MM.1S (cell line): ENCODE measurements at regions not wholly inside any gene's neighbourhood (a gene's known extent, or its start where the extent isn't known, plus 50 kb on each side); places are given as distances from the start of the nearest gene placed in this dataset.

Experiments used
- EZH2 ChIP-seq: fragments of 300-600 bp; sonication (generic); optimal IDR thresholded peaks from 2 replicates; pipeline ENCODE3; 2017; ENCODE audit warnings: low read depth, mild to moderate bottlenecking, antibody characterized with exemption, low read length, mixed read lengths
- TF ChIP-seq, protein P1 (sequence below): fragments of 300-600 bp; sonication (generic); IDR thresholded peaks from 2 replicates; pipeline ENCODE4 v1.5.1; 2016; ENCODE audit warnings: antibody characterized with exemption, low read length, mixed read lengths

DNA sequence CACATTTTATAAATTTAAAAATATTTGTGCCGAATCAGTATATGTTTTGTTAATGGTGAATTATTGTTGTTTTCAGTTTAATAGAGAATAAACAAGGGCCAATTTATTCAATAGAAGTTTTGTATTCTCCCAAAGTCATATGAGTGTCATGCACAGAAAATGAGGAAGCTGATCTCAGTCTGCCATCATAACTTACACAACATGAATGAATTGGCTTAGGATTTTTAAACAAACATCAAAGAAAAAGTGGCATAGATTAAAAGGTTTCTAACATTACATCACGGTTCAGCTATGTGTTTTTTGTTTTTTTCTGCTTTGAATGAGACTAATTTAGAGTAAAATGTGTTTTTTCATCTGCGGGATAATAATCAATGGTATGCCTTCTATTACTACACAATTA is 123.4 kb upstream of the CTNNA2 start:
- TF ChIP-seq, protein P1, sequence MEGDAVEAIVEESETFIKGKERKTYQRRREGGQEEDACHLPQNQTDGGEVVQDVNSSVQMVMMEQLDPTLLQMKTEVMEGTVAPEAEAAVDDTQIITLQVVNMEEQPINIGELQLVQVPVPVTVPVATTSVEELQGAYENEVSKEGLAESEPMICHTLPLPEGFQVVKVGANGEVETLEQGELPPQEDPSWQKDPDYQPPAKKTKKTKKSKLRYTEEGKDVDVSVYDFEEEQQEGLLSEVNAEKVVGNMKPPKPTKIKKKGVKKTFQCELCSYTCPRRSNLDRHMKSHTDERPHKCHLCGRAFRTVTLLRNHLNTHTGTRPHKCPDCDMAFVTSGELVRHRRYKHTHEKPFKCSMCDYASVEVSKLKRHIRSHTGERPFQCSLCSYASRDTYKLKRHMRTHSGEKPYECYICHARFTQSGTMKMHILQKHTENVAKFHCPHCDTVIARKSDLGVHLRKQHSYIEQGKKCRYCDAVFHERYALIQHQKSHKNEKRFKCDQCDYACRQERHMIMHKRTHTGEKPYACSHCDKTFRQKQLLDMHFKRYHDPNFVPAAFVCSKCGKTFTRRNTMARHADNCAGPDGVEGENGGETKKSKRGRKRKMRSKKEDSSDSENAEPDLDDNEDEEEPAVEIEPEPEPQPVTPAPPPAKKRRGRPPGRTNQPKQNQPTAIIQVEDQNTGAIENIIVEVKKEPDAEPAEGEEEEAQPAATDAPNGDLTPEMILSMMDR = no peak
- no peak for TF ChIP-seq EZH2
